GM19452 (cell line): ENCODE measurements at regions not wholly inside any gene's neighbourhood (a gene's known extent, or its start where the extent isn't known, plus 50 kb on each side); places are given as distances from the start of the nearest gene placed in this dataset.

ENCODE experiments used
- ATAC-seq: cut with Tn5 transposase; IDR thresholded peaks from one replicate; pipeline ENCODE4 v1.9.1; 2021; ENCODE audit not compliant: unreplicated experiment

GRCh38 chr11:91178366-91178765 is 955.5 kb upstream of the CHORDC1 start:
- ATAC-seq, result no peak

- no peak for ATAC-seq
These were observed 951.9 kb upstream of the CHORDC1 start for GRCh38 chr11:91174734-91175133.

GRCh38 chr11:91174193-91174592 is 951.3 kb upstream of the CHORDC1 start:
- ATAC-seq, result no peak

GRCh38 chr11:91173701-91174100 is 950.9 kb upstream of the CHORDC1 start:
- no peak for ATAC-seq

- no peak for ATAC-seq
These were observed 947.9 kb upstream of the CHORDC1 start for GRCh38 chr11:91170711-91171110.

- no peak for ATAC-seq
These were observed 941.6 kb upstream of the CHORDC1 start for GRCh38 chr11:91164452-91164822.

GRCh38 chr11:91163619-91164451 is 941.0 kb upstream of the CHORDC1 start:
- ATAC-seq, result no peak

- ATAC-seq, result no peak
These were observed 937.8 kb upstream of the CHORDC1 start for GRCh38 chr11:91160661-91161060.

- no peak for ATAC-seq
These were observed 936.2 kb upstream of the CHORDC1 start for GRCh38 chr11:91158891-91159537.

GRCh38 chr11:91158297-91158696 is 935.4 kb upstream of the CHORDC1 start:
- ATAC-seq, result no peak

- no peak for ATAC-seq
These were observed 933.2 kb upstream of the CHORDC1 start for GRCh38 chr11:91156041-91156440.

GRCh38 chr11:91147885-91148284 is 925.0 kb upstream of the CHORDC1 start:
- ATAC-seq, result no peak

- no peak for ATAC-seq
These were observed 918.8 kb upstream of the CHORDC1 start for GRCh38 chr11:91141655-91142054.

- no peak for ATAC-seq
These were observed 913.8 kb upstream of the CHORDC1 start for GRCh38 chr11:91136631-91137030.

GRCh38 chr11:91133361-91133760 is 910.5 kb upstream of the CHORDC1 start:
- no peak for ATAC-seq

GRCh38 chr11:91129596-91129995 is 906.7 kb upstream of the CHORDC1 start:
- no peak for ATAC-seq

- no peak for ATAC-seq
These were observed 901.5 kb upstream of the CHORDC1 start for GRCh38 chr11:91124363-91124762.

GRCh38 chr11:91115116-91115515 is 892.3 kb upstream of the CHORDC1 start:
- ATAC-seq, result no peak

- ATAC-seq, result no peak
These were observed 881.4 kb upstream of the CHORDC1 start for GRCh38 chr11:91104237-91104636.

GRCh38 chr11:91100427-91100826 is 877.6 kb upstream of the CHORDC1 start:
- no peak for ATAC-seq

- no peak for ATAC-seq
These were observed 874.2 kb upstream of the CHORDC1 start for GRCh38 chr11:91097083-91097482.

GRCh38 chr11:91093141-91093540 is 870.3 kb upstream of the CHORDC1 start:
- ATAC-seq, result no peak

GRCh38 chr11:91091563-91091962 is 868.7 kb upstream of the CHORDC1 start:
- ATAC-seq, result no peak
